Adipocyte (in vitro differentiated cells): ENCODE measurements at regions not wholly inside any gene's neighbourhood (a gene's known extent, or its start where the extent isn't known, plus 50 kb on each side); places are given as distances from the start of the nearest gene placed in this dataset.

Source experiments
- DNase-seq: peaks from one replicate; pipeline ENCODE4 v3.0.0-alpha.2; 2015; ENCODE audit warnings: low read depth
- H3K27me3 ChIP-seq: replicated peaks from 2 replicates; pipeline ENCODE4 v1.7.0; 2013; ENCODE audit warnings: mild to moderate bottlenecking, low read length, moderate library complexity; ENCODE audit not compliant: control insufficient read depth, insufficient read depth
- H3K36me3 ChIP-seq: 2 replicates; pipeline ENCODE4 v1.7.0; 2013; ENCODE audit warnings: low read length, mild to moderate bottlenecking, moderate library complexity; ENCODE audit not compliant: control insufficient read depth, insufficient read depth, severe bottlenecking
- H3K4me1 ChIP-seq: 2 replicates; pipeline ENCODE4 v1.7.0; 2013; ENCODE audit warnings: mild to moderate bottlenecking, low read length, moderate library complexity; ENCODE audit not compliant: control insufficient read depth, insufficient read depth
- H3K4me3 ChIP-seq: 2 replicates; pipeline ENCODE4 v1.7.0; 2013; ENCODE audit warnings: mild to moderate bottlenecking, low read length, moderate library complexity
- H3K9ac ChIP-seq: 2 replicates; pipeline ENCODE4 v1.7.0; 2013; ENCODE audit warnings: mild to moderate bottlenecking, low read length, moderate library complexity
- H3K9me3 ChIP-seq: 2 replicates; pipeline ENCODE4 v1.7.0; 2013; ENCODE audit warnings: mild to moderate bottlenecking, low read length, moderate library complexity; ENCODE audit not compliant: control insufficient read depth

- no peak overlapping the region for H3K9ac ChIP-seq
- H3K4me3 ChIP-seq, result no peak overlapping the region
- H3K9me3 ChIP-seq, result no peaks in the 10 kb centered on the region
- no peaks in the 10 kb centered on the region for H3K36me3 ChIP-seq
- DNase-seq, result no peak
- H3K4me1 ChIP-seq, result peaks cover 35% of the 10 kb centered on the region
- H3K27me3 ChIP-seq, result no peaks in the 10 kb centered on the region
These were observed 568.7 kb upstream of the MGMT start for GRCh38 chr10:128898133-128898915.

DNA sequence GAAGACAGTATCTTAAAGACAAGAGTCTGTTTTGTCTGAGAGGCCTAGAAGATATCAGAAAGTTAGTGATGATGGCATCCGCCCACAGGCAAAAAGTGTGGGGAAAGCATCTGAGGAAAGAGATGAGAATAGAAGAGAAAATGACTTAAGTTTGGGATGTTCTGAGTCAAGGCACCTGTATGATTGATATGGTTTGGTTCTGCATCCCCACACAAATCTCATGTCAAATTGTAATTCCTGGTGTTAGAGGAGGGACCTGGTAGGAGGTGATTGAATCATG lies 568.2 kb upstream of the MGMT start:
- peaks cover 35% of the 10 kb centered on the region for H3K4me1 ChIP-seq
- no peak for DNase-seq
- H3K27me3 ChIP-seq, result no peaks in the 10 kb centered on the region
- H3K36me3 ChIP-seq, result no peaks in the 10 kb centered on the region
- no peaks in the 10 kb centered on the region for H3K9me3 ChIP-seq
- no peak overlapping the region for H3K9ac ChIP-seq
- H3K4me3 ChIP-seq, result no peak overlapping the region

DNA sequence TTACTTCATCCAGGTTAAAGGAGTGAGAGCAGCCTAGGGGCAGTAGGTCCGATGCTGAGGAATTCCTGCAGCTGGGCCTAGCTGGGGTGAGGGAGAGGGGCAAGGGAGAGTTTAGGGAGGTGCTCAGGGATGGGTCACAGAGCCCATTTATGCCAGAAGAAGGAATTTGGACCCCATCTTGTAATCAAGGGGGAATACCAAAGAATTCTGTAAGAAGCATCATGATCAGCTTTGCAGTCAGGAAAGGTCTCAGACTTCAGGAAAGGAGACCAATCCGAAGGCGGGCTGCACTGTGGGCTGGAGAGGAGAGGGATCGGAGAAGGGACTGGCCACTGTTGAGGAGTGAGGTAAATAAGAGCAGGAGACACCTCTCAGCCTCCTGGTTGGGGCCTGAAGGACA lies 566.6 kb upstream of the MGMT start:
- H3K9ac ChIP-seq, result no peak overlapping the region
- no peaks in the 10 kb centered on the region for H3K27me3 ChIP-seq
- no peaks in the 10 kb centered on the region for H3K9me3 ChIP-seq
- H3K4me3 ChIP-seq, result no peak overlapping the region
- H3K4me1 ChIP-seq, result peaks cover 35% of the 10 kb centered on the region
- DNase-seq, result no peak
- no peaks in the 10 kb centered on the region for H3K36me3 ChIP-seq

DNA sequence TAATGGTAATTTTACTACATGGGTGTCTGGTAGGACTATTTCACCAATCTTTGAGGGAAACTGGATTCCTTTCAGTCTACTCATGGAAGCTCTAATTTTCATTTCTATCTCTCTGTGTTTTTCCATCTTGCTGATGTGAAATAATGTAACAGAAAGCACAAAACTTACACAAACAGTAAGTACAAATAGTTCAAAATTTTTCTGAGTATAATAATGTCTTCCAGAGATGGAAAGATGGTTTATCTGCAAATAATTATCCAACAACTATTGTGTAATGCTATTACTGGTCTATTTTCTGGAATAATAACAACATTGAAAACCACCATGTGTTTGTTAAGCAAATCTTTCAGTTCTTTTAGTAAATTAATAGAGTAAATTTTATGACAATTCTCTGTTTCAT lies 565.8 kb upstream of the MGMT start:
- H3K36me3 ChIP-seq, result no peaks in the 10 kb centered on the region

GRCh38 chr10:128902031-128902710 lies 564.9 kb upstream of the MGMT start:
- no peaks in the 10 kb centered on the region for H3K27me3 ChIP-seq
- H3K4me3 ChIP-seq, result no peak overlapping the region
- H3K36me3 ChIP-seq, result no peaks in the 10 kb centered on the region
- no peak for DNase-seq
- H3K9me3 ChIP-seq, result no peaks in the 10 kb centered on the region
- H3K9ac ChIP-seq, result no peak overlapping the region
- H3K4me1 ChIP-seq, result peaks cover 22% of the 10 kb centered on the region

More for the DNA sequence above, 565.8 kb upstream of the MGMT start:
- Histone ChIP-seq H3K4me3 (no peak overlapping the region), H3K27me3 (no peaks in the 10 kb centered on the region), H3K4me1 (peaks cover 29% of the 10 kb centered on the region), H3K9me3 (no peaks in the 10 kb centered on the region), H3K9ac (no peak overlapping the region)
- DNase-seq, result no peak

DNA sequence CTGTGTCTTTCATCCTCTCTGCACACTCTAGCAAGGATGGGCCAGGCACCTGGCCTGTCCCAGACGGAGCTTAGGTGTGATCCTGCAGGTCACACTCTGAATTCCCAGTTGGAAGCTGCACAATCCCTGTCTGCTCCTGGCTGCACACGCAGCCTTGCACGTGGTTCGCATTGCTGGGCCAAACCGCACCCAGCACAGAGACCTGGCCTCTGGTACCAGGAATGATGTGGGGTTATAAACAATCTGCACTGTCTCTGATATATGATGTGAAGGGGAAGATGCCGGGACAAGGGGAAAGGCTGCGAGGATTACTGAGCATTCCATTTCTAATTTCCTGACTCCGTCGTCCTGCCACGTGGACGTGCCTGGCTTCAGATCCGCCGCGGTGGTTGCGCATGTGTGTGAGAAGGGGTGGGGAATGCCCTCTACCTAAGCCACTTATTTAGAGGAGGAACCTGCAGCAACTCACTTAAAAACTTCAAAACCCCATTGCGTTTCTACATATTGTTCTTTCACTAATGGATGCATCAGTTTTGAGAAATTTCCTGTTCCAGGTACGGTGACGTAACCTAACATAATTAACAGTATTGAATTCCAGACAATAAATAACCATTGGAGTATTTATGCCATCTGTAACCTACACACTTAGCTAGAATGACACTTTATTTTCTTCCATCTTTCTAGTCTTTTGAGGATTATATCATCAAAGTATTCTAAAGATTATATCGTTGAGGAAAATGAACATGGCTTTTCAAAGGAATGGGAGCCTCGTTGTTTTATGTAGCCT lies 559.7 kb upstream of the MGMT start:
- H3K27me3 ChIP-seq, result no peaks in the 10 kb centered on the region
- no peak overlapping the region for H3K4me3 ChIP-seq
- no peaks in the 10 kb centered on the region for H3K4me1 ChIP-seq
- no peaks in the 10 kb centered on the region for H3K36me3 ChIP-seq
- H3K9me3 ChIP-seq, result no peaks in the 10 kb centered on the region
- no peak for DNase-seq
- H3K9ac ChIP-seq, result no peak overlapping the region

GRCh38 chr10:128908099-128908498 lies 558.9 kb upstream of the MGMT start:
- Histone ChIP-seq H3K4me1 (no peaks in the 10 kb centered on the region), H3K9ac (no peak overlapping the region), H3K4me3 (no peak overlapping the region), H3K36me3 (no peaks in the 10 kb centered on the region), H3K9me3 (no peaks in the 10 kb centered on the region), H3K27me3 (no peaks in the 10 kb centered on the region)
- no peak for DNase-seq

DNA sequence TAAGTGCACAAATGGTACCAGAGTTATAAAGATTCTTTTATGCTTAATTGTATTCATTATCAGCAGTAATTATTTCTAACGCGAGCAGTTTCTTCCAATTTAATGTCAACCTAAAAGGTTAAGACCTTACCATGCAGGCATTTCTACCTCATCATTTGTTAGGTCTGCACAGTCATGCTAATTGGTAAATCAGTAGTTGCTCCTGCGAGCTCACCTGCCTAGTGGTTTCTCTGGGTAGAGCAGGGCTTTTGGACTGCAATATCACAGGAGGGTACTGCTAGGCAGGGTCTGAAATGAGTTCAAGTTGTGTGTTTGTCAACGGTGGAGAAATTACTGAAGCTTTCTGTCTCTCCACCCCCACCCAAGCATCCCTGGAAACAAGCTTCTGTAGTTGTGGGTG lies 558.5 kb upstream of the MGMT start:
- Histone ChIP-seq H3K4me3 (no peak overlapping the region), H3K27me3 (no peaks in the 10 kb centered on the region), H3K9ac (no peak overlapping the region), H3K36me3 (no peaks in the 10 kb centered on the region), H3K9me3 (no peaks in the 10 kb centered on the region), H3K4me1 (no peaks in the 10 kb centered on the region)
- no peak for DNase-seq

- Histone ChIP-seq H3K9me3 (no peaks in the 10 kb centered on the region), H3K4me1 (no peaks in the 10 kb centered on the region), H3K4me3 (no peak overlapping the region), H3K9ac (no peak overlapping the region), H3K27me3 (peaks cover 19% of the 10 kb centered on the region), H3K36me3 (no peaks in the 10 kb centered on the region)
- no peak for DNase-seq
These were observed 554.3 kb upstream of the MGMT start for GRCh38 chr10:128912568-128913311.

DNA sequence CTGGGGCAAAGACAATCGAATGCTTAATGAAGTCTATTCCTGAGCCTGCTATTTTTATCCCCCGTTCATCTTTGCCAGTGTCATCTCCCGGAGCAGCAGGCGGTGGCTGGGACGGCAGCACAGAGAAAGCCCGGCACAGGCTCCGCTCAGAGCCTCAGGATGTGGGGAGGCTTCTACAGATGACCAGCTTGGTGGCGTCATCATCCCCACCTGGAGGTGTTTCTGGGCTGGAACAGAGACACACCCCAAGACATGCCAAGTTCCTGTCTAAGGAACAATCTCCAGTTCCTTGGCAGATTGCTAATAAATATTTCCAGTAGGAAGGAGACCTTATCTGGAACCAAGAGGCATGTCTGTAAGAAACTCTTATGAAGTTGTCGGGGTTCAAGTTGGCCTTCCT lies 552.4 kb upstream of the MGMT start:
- Histone ChIP-seq H3K4me3 (no peak overlapping the region), H3K4me1 (no peaks in the 10 kb centered on the region), H3K9me3 (no peaks in the 10 kb centered on the region), H3K36me3 (no peaks in the 10 kb centered on the region), H3K9ac (no peak overlapping the region), H3K27me3 (peaks cover 19% of the 10 kb centered on the region)
- no peak for DNase-seq

DNA sequence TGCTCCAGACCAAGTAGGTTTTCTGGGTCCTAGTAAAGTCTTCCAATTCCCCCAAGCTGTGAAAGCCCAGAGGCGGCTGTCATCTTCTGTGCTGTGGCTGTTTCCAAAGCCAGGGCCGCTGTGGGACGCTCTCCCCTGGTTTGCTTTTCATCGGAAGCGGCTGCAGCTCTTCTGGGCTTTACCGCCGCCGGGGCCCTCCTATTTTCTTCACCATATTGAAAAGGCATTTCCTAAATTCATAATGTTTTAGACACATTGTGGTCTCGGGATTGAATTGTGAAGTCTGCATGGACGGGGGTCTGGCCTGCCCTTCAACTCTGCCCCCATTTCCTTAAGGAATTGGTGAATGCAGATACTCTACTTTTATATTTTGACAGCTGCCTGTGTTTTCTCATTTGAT lies 551.4 kb upstream of the MGMT start:
- H3K27me3 ChIP-seq, result peaks cover 19% of the 10 kb centered on the region
- H3K9ac ChIP-seq, result no peak overlapping the region
- DNase-seq, result no peak
- no peak overlapping the region for H3K4me3 ChIP-seq
- H3K36me3 ChIP-seq, result no peaks in the 10 kb centered on the region
- no peaks in the 10 kb centered on the region for H3K4me1 ChIP-seq
- H3K9me3 ChIP-seq, result no peaks in the 10 kb centered on the region
